ENCODE measurements at regions not wholly inside any gene's neighbourhood (a gene's known extent, or its start where the extent isn't known, plus 50 kb on each side); places are given as distances from the start of the nearest gene placed in this dataset.

- TF ChIP-seq POLR2AphosphoS5 (IDR thresholded peaks at IDR 0.05; ENCODE audit: low read depth): no peak
- TF ChIP-seq, protein P1, sequence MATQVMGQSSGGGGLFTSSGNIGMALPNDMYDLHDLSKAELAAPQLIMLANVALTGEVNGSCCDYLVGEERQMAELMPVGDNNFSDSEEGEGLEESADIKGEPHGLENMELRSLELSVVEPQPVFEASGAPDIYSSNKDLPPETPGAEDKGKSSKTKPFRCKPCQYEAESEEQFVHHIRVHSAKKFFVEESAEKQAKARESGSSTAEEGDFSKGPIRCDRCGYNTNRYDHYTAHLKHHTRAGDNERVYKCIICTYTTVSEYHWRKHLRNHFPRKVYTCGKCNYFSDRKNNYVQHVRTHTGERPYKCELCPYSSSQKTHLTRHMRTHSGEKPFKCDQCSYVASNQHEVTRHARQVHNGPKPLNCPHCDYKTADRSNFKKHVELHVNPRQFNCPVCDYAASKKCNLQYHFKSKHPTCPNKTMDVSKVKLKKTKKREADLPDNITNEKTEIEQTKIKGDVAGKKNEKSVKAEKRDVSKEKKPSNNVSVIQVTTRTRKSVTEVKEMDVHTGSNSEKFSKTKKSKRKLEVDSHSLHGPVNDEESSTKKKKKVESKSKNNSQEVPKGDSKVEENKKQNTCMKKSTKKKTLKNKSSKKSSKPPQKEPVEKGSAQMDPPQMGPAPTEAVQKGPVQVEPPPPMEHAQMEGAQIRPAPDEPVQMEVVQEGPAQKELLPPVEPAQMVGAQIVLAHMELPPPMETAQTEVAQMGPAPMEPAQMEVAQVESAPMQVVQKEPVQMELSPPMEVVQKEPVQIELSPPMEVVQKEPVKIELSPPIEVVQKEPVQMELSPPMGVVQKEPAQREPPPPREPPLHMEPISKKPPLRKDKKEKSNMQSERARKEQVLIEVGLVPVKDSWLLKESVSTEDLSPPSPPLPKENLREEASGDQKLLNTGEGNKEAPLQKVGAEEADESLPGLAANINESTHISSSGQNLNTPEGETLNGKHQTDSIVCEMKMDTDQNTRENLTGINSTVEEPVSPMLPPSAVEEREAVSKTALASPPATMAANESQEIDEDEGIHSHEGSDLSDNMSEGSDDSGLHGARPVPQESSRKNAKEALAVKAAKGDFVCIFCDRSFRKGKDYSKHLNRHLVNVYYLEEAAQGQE (IDR thresholded peaks at IDR 0.05; ENCODE audit: insufficient replicate concordance, low read depth): no peak
- no peak for TF ChIP-seq SPI1 (IDR thresholded peaks at IDR 0.05; ENCODE audit: borderline replicate concordance, low read depth)
- TF ChIP-seq GABPA (IDR thresholded peaks at IDR 0.05; ENCODE audit: low read depth): no peak
- TF ChIP-seq, protein P2, sequence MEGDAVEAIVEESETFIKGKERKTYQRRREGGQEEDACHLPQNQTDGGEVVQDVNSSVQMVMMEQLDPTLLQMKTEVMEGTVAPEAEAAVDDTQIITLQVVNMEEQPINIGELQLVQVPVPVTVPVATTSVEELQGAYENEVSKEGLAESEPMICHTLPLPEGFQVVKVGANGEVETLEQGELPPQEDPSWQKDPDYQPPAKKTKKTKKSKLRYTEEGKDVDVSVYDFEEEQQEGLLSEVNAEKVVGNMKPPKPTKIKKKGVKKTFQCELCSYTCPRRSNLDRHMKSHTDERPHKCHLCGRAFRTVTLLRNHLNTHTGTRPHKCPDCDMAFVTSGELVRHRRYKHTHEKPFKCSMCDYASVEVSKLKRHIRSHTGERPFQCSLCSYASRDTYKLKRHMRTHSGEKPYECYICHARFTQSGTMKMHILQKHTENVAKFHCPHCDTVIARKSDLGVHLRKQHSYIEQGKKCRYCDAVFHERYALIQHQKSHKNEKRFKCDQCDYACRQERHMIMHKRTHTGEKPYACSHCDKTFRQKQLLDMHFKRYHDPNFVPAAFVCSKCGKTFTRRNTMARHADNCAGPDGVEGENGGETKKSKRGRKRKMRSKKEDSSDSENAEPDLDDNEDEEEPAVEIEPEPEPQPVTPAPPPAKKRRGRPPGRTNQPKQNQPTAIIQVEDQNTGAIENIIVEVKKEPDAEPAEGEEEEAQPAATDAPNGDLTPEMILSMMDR (IDR thresholded peaks at IDR 0.05; ENCODE audit: insufficient read depth, low read length): no peak
- DNase-seq (ENCODE audit: low read depth in 1 of 2, low spot score in 1 of 2): no peak
- H3K4me3 ChIP-seq (replicated peaks; ENCODE audit: insufficient read depth, low read length): no peak overlapping the region
- peaks cover 4% of the 10 kb centered on the region for H3K27me3 ChIP-seq (ENCODE audit: insufficient read depth, poor library complexity, severe bottlenecking)
- no peak overlapping the region for H3K27ac ChIP-seq (replicated peaks)
These were observed 305.8 kb downstream of the AACS start for GRCh38 chr12:125371033-125371432.

DNA sequence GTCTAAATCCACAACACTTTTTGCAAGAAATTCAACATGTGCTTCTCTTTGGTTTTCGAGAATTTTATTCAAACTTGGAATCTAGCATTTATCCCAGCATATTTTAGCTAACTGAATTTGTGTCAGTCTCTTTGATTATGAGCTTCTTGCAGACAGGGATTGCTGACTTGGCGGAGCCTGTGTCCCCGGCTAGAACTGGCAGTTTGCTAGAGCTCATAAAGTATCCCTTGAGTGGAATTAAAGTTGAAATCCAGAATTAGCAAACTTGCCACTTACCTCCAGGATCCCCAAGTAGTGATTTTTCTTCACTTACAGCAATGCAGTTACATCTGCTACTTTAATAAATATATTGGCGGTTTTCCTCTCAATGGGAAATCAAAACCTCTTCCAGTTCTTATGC, 306.9 kb downstream of the AACS start:
- Histone ChIP-seq H3K27me3 (ENCODE audit: insufficient read depth, poor library complexity, severe bottlenecking) (peaks cover 4% of the 10 kb centered on the region), H3K4me3 (replicated peaks; ENCODE audit: insufficient read depth, low read length) (no peak overlapping the region), H3K27ac (replicated peaks) (no peak overlapping the region)
- DNase-seq (ENCODE audit: low read depth in 1 of 2, low spot score in 1 of 2): no peak
- TF ChIP-seq POLR2AphosphoS5 (IDR thresholded peaks at IDR 0.05; ENCODE audit: low read depth): no peak
- TF ChIP-seq GABPA (IDR thresholded peaks at IDR 0.05; ENCODE audit: low read depth): no peak
- TF ChIP-seq SPI1 (IDR thresholded peaks at IDR 0.05; ENCODE audit: borderline replicate concordance, low read depth): no peak
- TF ChIP-seq, protein P1 (IDR thresholded peaks at IDR 0.05; ENCODE audit: insufficient replicate concordance, low read depth): no peak
- TF ChIP-seq, protein P2 (IDR thresholded peaks at IDR 0.05; ENCODE audit: insufficient read depth, low read length): no peak

GRCh38 chr12:125373375-125373774, 308.1 kb downstream of the AACS start:
- no peak overlapping the region for H3K4me3 ChIP-seq (replicated peaks; ENCODE audit: insufficient read depth, low read length)
- no peak overlapping the region for H3K27ac ChIP-seq (replicated peaks)
- peaks cover 4% of the 10 kb centered on the region for H3K27me3 ChIP-seq (ENCODE audit: insufficient read depth, poor library complexity, severe bottlenecking)
- TF ChIP-seq, protein P2 (IDR thresholded peaks at IDR 0.05; ENCODE audit: insufficient read depth, low read length): no peak
- TF ChIP-seq POLR2AphosphoS5 (IDR thresholded peaks at IDR 0.05; ENCODE audit: low read depth): no peak
- no peak for TF ChIP-seq SPI1 (IDR thresholded peaks at IDR 0.05; ENCODE audit: borderline replicate concordance, low read depth)
- TF ChIP-seq, protein P1 (IDR thresholded peaks at IDR 0.05; ENCODE audit: insufficient replicate concordance, low read depth): no peak
- TF ChIP-seq GABPA (IDR thresholded peaks at IDR 0.05; ENCODE audit: low read depth): no peak
- DNase-seq (ENCODE audit: low read depth in 1 of 2, low spot score in 1 of 2): no peak

Data from HL-60 (cell line).